Cardiac muscle cell (in vitro differentiated cells and primary cell): ENCODE measurements at regions not wholly inside any gene's neighbourhood (a gene's known extent, or its start where the extent isn't known, plus 50 kb on each side); places are given as distances from the start of the nearest gene placed in this dataset.
"Not testable (repeated sequence)": the region's sequence is repeated elsewhere in the genome, so short reads cannot be mapped to it uniquely, and the experiment has no call there.

Experiments used
- DNase-seq, 2 donors: peaks; one replicate each; pipeline versions ENCODE4 v3.0.0 to v3.0.0-alpha.2; 2010 to 2017; ENCODE audit warnings: low read depth in 1 of 2, low spot score in 1 of 2
- H3K27ac ChIP-seq: fragments of 200-600 bp; sonication (generic); 2 replicates; pipeline ENCODE4 v1.5.1; 2016
- H3K27me3 ChIP-seq: fragments of 200-600 bp; sonication (generic); 2 replicates; pipeline ENCODE4 v1.6.0; 2016; ENCODE audit warnings: control low read depth
- H3K36me3 ChIP-seq: fragments of 200-600 bp; sonication (generic); 2 replicates; pipeline ENCODE4 v1.5.1; 2016; ENCODE audit warnings: control low read depth
- H3K4me1 ChIP-seq: fragments of 200-600 bp; sonication (generic); 2 replicates; pipeline ENCODE4 v1.8.1; 2017; ENCODE audit warnings: low read depth, mild to moderate bottlenecking, mixed run types
- H3K4me3 ChIP-seq: fragments of 200-600 bp; sonication (generic); 2 replicates; pipeline ENCODE4 v1.5.1; 2016; ENCODE audit warnings: mild to moderate bottlenecking
- H3K9me3 ChIP-seq: fragments of 200-600 bp; sonication (generic); 2 replicates; pipeline ENCODE4 v1.5.1; 2017; ENCODE audit warnings: low read depth, mild to moderate bottlenecking, control low read depth
- TF ChIP-seq, protein P1 (sequence below): IDR thresholded peaks from 2 replicates; pipeline ENCODE4 v1.5.1; 2012; ENCODE audit warnings: low read depth, mild to moderate bottlenecking, low read length

DNA sequence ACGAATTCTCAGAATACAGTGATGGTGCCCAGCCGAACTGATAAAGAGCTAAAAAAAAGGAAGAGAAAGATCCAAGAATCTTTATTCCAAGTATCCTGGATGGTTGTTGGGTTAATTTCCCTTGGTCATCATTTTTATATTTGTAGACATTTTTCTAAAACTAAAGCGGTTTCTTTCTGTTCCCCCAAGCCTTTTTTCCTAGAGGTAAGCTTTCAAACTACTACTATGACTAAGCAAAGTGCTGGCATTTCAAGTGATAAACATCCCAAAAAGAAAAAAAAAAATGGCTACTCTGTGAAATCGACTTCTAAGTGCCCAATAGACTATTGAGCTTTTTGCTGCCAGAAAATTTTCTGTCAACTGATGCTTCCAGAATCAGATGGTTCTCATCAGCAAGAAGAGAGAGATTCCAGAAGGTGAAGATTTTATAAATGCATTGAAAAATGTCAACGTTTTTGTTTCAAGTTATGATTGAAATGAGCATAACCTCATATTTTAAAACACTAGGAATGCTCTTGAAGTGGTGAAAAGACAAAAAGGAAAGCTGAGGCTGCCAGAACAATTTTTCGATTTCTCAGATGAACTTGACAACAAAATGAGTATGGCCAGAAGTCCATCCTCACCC, 96.1 kb upstream of the ZC3H11B start:
- Histone ChIP-seq H3K36me3 (no peaks in the 10 kb centered on the region), H3K27me3 (no peaks in the 10 kb centered on the region), H3K27ac (no peak overlapping the region), H3K4me1 (peaks cover 3% of the 10 kb centered on the region), H3K4me3 (no peak overlapping the region), H3K9me3 (no peaks in the 10 kb centered on the region)
- TF ChIP-seq, protein P1, sequence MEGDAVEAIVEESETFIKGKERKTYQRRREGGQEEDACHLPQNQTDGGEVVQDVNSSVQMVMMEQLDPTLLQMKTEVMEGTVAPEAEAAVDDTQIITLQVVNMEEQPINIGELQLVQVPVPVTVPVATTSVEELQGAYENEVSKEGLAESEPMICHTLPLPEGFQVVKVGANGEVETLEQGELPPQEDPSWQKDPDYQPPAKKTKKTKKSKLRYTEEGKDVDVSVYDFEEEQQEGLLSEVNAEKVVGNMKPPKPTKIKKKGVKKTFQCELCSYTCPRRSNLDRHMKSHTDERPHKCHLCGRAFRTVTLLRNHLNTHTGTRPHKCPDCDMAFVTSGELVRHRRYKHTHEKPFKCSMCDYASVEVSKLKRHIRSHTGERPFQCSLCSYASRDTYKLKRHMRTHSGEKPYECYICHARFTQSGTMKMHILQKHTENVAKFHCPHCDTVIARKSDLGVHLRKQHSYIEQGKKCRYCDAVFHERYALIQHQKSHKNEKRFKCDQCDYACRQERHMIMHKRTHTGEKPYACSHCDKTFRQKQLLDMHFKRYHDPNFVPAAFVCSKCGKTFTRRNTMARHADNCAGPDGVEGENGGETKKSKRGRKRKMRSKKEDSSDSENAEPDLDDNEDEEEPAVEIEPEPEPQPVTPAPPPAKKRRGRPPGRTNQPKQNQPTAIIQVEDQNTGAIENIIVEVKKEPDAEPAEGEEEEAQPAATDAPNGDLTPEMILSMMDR = no peak
- DNase-seq = no peak

DNA sequence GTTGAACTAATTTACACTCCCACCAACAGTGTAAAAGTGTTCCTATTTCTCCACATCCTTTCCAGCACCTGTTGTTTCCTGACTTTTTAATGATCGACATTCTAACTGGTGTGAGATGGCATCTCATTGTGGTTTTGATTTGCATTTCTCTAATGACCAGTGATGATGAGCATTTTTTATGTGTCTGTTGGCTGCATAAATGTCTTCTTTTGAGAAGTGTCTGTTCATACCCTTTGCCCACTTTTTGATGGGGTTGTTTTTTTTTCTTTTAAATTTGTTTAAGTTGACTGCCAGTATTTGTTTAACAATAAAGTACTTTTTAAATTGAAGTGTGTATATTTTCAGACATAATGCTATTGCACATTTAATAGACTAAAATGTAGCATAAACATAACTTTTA, 95.0 kb upstream of the ZC3H11B start:
- not testable (repeated sequence) for H3K36me3 ChIP-seq, H3K4me1 ChIP-seq, H3K9me3 ChIP-seq, H3K4me3 ChIP-seq, DNase-seq, H3K27me3 ChIP-seq, H3K27ac ChIP-seq

DNA sequence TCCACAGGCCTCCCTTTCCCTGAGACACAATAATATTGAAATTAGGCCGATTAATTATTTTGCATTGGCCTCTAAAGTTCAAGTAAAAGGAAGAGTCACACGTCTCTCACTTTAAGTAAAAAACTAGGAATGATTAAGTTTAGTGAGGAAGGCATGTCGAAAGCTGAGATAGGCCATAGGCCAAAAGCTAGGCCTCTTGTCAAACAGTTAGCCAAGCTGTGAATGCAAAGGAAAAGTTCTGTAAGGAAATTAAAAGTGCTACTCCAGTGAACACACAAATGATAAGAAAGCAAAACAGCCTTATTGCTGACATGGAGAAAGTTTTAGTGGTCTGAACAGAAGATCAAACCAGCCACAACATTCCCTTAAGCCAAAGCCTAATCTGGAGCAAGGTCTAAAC, 91.4 kb upstream of the ZC3H11B start:
- not testable (repeated sequence) for H3K27ac ChIP-seq, H3K4me1 ChIP-seq, H3K27me3 ChIP-seq, H3K36me3 ChIP-seq, H3K9me3 ChIP-seq, H3K4me3 ChIP-seq
- DNase-seq = peak in 1 of 2 donors; percentile 64

GRCh38 chr1:219703368-219703639, 90.4 kb upstream of the ZC3H11B start:
- Histone ChIP-seq H3K9me3 (no peaks in the 10 kb centered on the region), H3K36me3 (no peaks in the 10 kb centered on the region), H3K27ac (no peak overlapping the region), H3K27me3 (no peaks in the 10 kb centered on the region), H3K4me3 (no peak overlapping the region), H3K4me1 (no peaks in the 10 kb centered on the region)
- TF ChIP-seq, protein P1 = no peak
- DNase-seq = no peak

DNA sequence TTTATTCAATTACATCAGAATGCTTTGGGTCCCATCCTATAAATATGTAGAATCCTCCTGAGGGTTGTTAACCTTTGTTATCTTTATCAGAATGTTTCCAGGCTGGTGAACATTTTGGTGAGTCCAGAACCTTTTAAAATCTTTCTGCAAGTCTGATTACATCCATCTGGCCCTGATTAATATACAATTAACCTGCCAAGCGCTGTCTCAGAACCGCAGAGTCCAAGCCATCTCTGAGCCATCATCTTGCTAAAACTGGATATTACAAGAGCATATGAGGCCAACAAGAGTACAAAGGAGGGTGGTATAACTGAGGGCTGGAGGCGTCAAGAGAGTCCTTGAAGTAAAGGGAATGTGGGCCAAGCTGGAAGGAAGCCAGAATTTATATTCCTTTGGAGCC, 88.6 kb upstream of the ZC3H11B start:
- Histone ChIP-seq H3K4me1 (no peaks in the 10 kb centered on the region), H3K36me3 (no peaks in the 10 kb centered on the region), H3K9me3 (no peaks in the 10 kb centered on the region), H3K27me3 (no peaks in the 10 kb centered on the region), H3K27ac (no peak overlapping the region), H3K4me3 (no peak overlapping the region)
- peak in 1 of 2 donors; percentile 37 for DNase-seq
- TF ChIP-seq, protein P1 = no peak

DNA sequence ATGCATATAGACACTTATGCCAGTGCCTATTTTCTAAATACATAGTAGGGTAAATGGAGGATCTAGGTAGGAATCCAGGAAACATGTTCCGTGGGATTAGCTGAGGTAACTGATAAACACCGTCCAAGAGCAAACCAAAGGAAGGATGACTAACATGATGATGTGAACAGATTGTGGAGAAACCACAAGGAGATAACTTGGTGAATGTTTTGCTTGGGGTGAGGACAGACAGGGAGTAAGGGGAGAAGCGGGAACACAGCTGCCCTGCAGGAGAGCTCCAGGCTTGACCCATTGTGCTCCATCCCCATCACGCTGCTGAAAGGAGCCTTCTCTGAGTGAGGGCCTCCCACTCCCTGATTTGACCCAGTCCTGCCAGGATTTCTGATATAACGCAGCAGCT, 87.0 kb upstream of the ZC3H11B start:
- no peaks in the 10 kb centered on the region for H3K9me3 ChIP-seq
- no peaks in the 10 kb centered on the region for H3K4me1 ChIP-seq
- H3K36me3 ChIP-seq = no peaks in the 10 kb centered on the region
- H3K4me3 ChIP-seq = no peak overlapping the region
- no peak overlapping the region for H3K27ac ChIP-seq
- H3K27me3 ChIP-seq = no peaks in the 10 kb centered on the region
- peak in 1 of 2 donors; percentile 96 for DNase-seq
- TF ChIP-seq, protein P1 = no peak

DNA sequence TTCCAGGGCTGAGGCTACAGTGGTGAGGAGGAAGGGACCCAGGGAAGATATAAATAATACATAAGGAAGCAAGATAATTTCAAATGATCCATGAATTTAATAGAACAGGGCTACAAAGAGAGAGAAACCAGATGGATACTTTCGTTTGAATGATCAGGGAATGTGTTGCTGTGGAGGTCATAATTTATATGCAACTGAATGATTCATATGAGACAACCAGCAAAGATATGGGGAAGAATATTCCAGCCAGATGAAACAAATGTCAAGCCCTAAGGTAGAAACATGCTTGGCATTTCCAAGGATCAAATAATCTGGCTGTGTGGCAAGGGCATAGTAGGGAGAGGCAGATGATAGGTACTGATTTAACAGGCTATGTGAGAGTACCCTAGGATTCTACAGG, 84.8 kb upstream of the ZC3H11B start:
- Histone ChIP-seq H3K4me3 (no peak overlapping the region), H3K36me3 (no peaks in the 10 kb centered on the region), H3K4me1 (no peaks in the 10 kb centered on the region), H3K27ac (no peak overlapping the region), H3K9me3 (no peaks in the 10 kb centered on the region), H3K27me3 (no peaks in the 10 kb centered on the region)
- no peak for DNase-seq
- TF ChIP-seq, protein P1 = no peak
